ENCODE measurements at regions not wholly inside any gene's neighbourhood (a gene's known extent, or its start where the extent isn't known, plus 50 kb on each side); places are given as distances from the start of the nearest gene placed in this dataset.
"Not testable (repeated sequence)": the region's sequence is repeated elsewhere in the genome, so short reads cannot be mapped to it uniquely, and the experiment has no call there.

DNA sequence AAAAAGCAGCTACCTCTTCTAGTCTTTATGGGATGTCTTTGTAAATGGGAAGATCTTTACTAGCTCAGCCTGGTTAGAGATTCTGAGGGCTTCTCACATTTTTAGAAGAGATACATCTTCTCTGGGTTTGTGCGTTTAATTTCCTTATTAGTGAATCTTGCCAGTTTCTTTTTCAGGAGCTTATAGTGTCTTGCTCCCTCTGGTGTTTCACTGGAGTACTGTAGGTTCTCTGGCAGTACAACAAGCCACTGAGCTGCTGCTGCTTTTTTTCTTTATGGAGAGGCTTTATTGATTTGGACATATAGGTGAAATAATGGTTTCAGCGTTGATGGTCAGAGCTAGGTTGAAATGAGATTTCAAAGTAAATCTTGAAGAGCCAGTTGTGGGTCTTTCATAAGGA is 82.9 kb downstream of the LAS1L start:
- DNase-seq (ENCODE audit: low read depth) = peak; percentile 0

- DNase-seq (ENCODE audit: low read depth) = no peak
These were observed 114.4 kb downstream of the LAS1L start for GRCh38 chrX:65420154-65420553.

GRCh38 chrX:65407662-65408061 is 126.9 kb downstream of the LAS1L start:
- not testable (repeated sequence) for DNase-seq (ENCODE audit: low read depth)

DNA sequence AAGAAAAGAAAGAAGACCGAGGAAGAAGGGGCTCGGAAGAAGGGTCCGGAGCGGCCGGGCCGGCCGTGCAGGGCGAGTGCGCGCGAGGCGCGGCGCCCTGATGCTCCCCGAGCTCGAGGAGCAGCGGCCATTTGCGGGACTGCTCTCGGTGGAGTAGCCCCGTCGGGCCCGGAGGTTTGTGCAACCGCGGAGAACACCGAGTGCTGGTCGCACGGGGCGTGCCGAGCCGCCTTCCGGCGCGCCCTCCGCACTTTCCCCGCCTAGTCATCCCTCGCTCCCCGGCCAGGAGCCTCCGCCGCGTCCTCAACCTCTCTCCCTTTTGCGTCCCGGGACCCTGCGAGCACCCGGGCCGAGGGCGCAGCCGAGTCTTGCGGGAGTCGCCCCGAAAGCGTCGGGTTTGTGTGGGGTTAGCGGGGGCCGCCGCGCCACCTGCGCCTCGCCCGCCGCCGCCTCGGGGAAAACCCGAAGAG is 127.4 kb downstream of the LAS1L start:
- no peak for DNase-seq (ENCODE audit: low read depth)

GRCh38 chrX:65406532-65406931 is 128.1 kb downstream of the LAS1L start:
- DNase-seq (ENCODE audit: low read depth) = no peak

GRCh38 chrX:65392284-65392683 is 142.3 kb downstream of the LAS1L start:
- no peak for DNase-seq (ENCODE audit: low read depth)

DNA sequence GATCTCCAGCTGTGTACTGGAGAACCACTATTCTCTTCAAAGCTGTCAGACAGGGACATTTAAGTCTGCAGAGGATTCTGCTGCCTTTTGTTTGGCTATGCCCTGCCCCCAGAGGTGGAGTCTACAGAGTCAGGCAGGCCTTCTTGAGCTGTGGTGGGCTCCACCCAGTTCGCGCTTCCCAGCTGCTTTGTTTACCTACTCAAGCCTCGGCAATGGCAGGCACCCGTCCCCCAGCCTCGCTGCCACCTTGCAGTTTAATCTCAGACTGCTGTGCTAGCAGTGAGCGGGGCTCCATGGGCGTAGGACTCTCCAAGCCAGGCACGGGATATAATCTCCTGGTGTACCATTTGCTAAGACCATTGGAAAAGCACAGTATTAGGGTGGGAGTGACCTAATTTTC is 145.5 kb downstream of the LAS1L start:
- DNase-seq (ENCODE audit: low read depth) = not testable (repeated sequence)

All from amniotic epithelial cell (primary cell).